ENCODE measurements at regions not wholly inside any gene's neighbourhood (a gene's known extent, or its start where the extent isn't known, plus 50 kb on each side); places are given as distances from the start of the nearest gene placed in this dataset.

DNA sequence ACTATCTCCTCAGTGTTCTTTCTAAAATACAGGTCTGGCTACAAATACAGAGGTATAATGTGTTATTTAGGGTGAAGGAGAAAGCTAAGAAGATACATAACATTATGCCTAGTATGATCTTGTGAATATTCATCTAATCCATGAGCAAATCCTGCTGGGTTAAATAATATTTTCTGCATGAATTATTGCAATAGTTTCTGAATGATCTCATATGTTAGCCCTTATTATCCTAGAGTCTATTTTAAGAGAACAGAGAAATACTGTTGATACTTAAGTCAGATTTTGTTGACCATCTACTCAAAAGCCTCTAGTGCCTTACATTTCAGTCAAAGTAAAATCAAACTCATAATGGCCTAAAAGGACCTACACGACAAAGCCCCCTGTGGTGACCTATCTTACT, 382.3 kb downstream of the FIGN start:
- H3K4me3 ChIP-seq (ENCODE audit: low read depth, low read length), result no peak overlapping the region
- POLR2A ChIA-PET, result no interaction called here
- CTCF ChIA-PET, result no interaction called here
- DNase-seq (ENCODE audit: low read depth, low spot score), result no peak
- no peak for TF ChIP-seq CTCF (IDR thresholded peaks at IDR 0.05; ENCODE audit: insufficient read depth, low read length, missing control alignments)

DNA sequence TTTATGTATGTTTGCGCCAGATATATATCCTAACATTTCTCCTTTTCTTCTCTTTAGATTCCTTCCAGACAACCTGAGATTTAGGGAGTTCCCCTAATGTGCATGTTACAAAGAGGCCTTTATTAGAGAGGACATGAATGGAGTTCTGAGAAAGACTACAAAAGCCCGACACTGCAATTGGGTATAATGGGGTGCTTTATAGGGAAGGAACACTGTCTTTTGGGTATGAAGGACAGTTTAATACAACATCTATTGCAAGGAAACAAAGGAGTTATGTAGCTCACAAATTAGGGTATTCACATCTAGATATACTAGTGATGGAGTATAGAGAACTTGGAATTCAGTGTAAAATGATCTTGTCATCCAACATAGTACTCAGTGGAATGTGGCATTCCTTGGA, 383.8 kb downstream of the FIGN start:
- H3K4me3 ChIP-seq (ENCODE audit: low read depth, low read length), result no peak overlapping the region
- no peak for TF ChIP-seq CTCF (IDR thresholded peaks at IDR 0.05; ENCODE audit: insufficient read depth, low read length, missing control alignments)
- CTCF ChIA-PET, result no interaction called here
- no peak for DNase-seq (ENCODE audit: low read depth, low spot score)
- POLR2A ChIA-PET, result no interaction called here

- CTCF ChIA-PET, result no interaction called here
- no peak overlapping the region for H3K4me3 ChIP-seq (ENCODE audit: low read depth, low read length)
- TF ChIP-seq CTCF (IDR thresholded peaks at IDR 0.05; ENCODE audit: insufficient read depth, low read length, missing control alignments), result no peak
- POLR2A ChIA-PET, result no interaction called here
- no peak for DNase-seq (ENCODE audit: low read depth, low spot score)
Observed at GRCh38 chr2:163351143-163351542, 384.7 kb downstream of the FIGN start.

DNA sequence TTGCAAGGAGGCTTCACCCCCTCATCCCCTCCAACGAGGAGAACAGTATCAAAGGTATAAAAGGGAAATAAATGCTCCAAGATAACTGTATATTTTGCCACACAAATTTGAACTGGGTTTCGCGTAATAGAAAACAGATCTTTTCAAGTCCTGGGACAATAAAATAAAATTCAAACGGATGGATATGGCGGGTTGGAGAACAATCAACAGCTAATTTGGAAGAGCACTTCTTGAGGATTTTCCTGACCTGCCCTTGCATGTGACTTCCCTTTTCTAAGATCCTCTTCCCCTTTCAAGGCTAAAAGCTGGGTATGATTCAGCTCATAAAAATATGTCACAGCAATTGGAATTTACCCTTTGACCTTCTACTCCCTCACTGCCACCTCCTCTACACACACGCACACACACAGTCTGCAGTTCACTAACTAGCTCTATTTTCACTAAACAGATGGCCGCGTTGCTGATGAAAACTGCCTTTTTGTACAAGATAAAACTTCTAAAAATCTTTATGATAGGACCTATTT, 386.9 kb downstream of the FIGN start:
- no peak overlapping the region; the same call in 1 of the 2 replicates for H3K4me3 ChIP-seq (ENCODE audit: low read depth, low read length)
- no peak for TF ChIP-seq CTCF (IDR thresholded peaks at IDR 0.05; ENCODE audit: insufficient read depth, low read length, missing control alignments)
- DNase-seq (ENCODE audit: low read depth, low spot score), result no peak
- CTCF ChIA-PET, result interaction anchor here (1.2 to 2.9 kb wide), 3 partner anchors 123 to 712 kb away, joined by 3 to 12 read pairs (median 4); no protein-coding TSS in a partner anchor
- POLR2A ChIA-PET, result no interaction called here

- CTCF ChIA-PET, result interaction anchor here (1.2 to 2.9 kb wide), 3 partner anchors 124 to 713 kb away, joined by 3 to 12 read pairs (median 4); no protein-coding TSS in a partner anchor
- POLR2A ChIA-PET, result no interaction called here
- DNase-seq (ENCODE audit: low read depth, low spot score), result peak; percentile 17
- H3K4me3 ChIP-seq (ENCODE audit: low read depth, low read length), result peak overlapping the region; percentile 30
- TF ChIP-seq CTCF (IDR thresholded peaks at IDR 0.05; ENCODE audit: insufficient read depth, low read length, missing control alignments), result no peak
Observed at GRCh38 chr2:163347982-163348856, 387.6 kb downstream of the FIGN start.

- H3K4me3 ChIP-seq (ENCODE audit: low read depth, low read length), result no peak overlapping the region
- TF ChIP-seq CTCF (IDR thresholded peaks at IDR 0.05; ENCODE audit: insufficient read depth, low read length, missing control alignments), result peak; percentile 64
- POLR2A ChIA-PET, result no interaction called here
- DNase-seq (ENCODE audit: low read depth, low spot score), result no peak
- CTCF ChIA-PET, result interaction anchor here (0.6 to 1.6 kb wide), 12 partner anchors 24 to 1190 kb away, joined by 3 to 10 read pairs (median 4); no protein-coding TSS in a partner anchor
Observed at GRCh38 chr2:163345795-163346573, 389.8 kb downstream of the FIGN start.
